B cell (primary cell): ENCODE measurements at regions not wholly inside any gene's neighbourhood (a gene's known extent, or its start where the extent isn't known, plus 50 kb on each side); places are given as distances from the start of the nearest gene placed in this dataset.

Experiments
- ATAC-seq: fragments of 200-7000 bp; cut with Tn5 transposase; one replicate; pipeline ENCODE4 v1.10.0; 2021; ENCODE audit warnings: low read depth, mild to moderate bottlenecking, moderate number of reproducible peaks, moderate library complexity
- CTCF ChIA-PET: fragments of 350-600 bp; sonication (Branson Sonifier 250); formaldehyde crosslinking; loops from one replicate; lab custom pipeline; 2021; ENCODE audit warnings: antibody characterized with exemption, inconsistent platforms; lab: Charles Lee
- POLR2A ChIA-PET: fragments of 350-600 bp; sonication (Branson Sonifier 250); formaldehyde crosslinking; loops from one replicate; lab custom pipeline; 2021; ENCODE audit warnings: antibody characterized with exemption; lab: Charles Lee
- DNase-seq: peaks from one replicate; pipeline ENCODE4 v3.0.0; 2013
- H2AFZ ChIP-seq: 2 replicates; pipeline ENCODE4 v1.6.1; 2012; ENCODE audit warnings: mild to moderate bottlenecking, low read depth, low read length; ENCODE audit not compliant: insufficient read depth, poor library complexity, severe bottlenecking
- H3K27ac ChIP-seq, 2 donors: 1 replicate in 1 of 2; 2 replicates in 1 of 2; pipeline ENCODE4 v1.5.1; 2012 to 2013; ENCODE audit warnings: low read length in 2 of 2, mild to moderate bottlenecking in 2 of 2, moderate library complexity in 1 of 2
- H3K27me3 ChIP-seq, 4 experiments: fragments of 200-600 bp in 1 of 4; sonication (generic) in 1 of 4; replicated peaks in 1 of 4; 1 replicate in 2 of 4; 2 replicates in 2 of 4; pipeline versions ENCODE4 v1.6.1 to v1.7.0; 2013 to 2016; ENCODE audit warnings: low read length in 3 of 4, mild to moderate bottlenecking in 2 of 4, mixed read lengths in 1 of 4, moderate library complexity in 1 of 4; ENCODE audit not compliant: insufficient read depth in 4 of 4, control insufficient read depth in 3 of 4; ENCODE audit errors: control extremely low read depth in 1 of 4
- H3K36me3 ChIP-seq, 2 experiments: replicated peaks in 1 of 2; 1 replicate in 1 of 2; 2 replicates in 1 of 2; pipeline versions ENCODE4 v1.6.1 to v1.7.1; 2013; ENCODE audit warnings: low read length in 1 of 2; ENCODE audit not compliant: insufficient read depth in 2 of 2, control insufficient read depth in 1 of 2; ENCODE audit errors: control extremely low read depth in 1 of 2, extremely low read depth in 1 of 2
- H3K4me1 ChIP-seq, 2 donors: fragments of 200-600 bp in 1 of 2; sonication (generic) in 1 of 2; 1 replicate in 1 of 2; 2 replicates in 1 of 2; pipeline versions ENCODE4 v1.5.1 to v1.6.1; 2013 to 2017; ENCODE audit warnings: low read length in 2 of 2; ENCODE audit not compliant: control insufficient read depth in 2 of 2, insufficient read depth in 2 of 2
- H3K4me2 ChIP-seq: replicated peaks from 2 replicates; pipeline ENCODE3; 2012; ENCODE audit warnings: mild to moderate bottlenecking, low read depth, low read length; ENCODE audit not compliant: poor library complexity, severe bottlenecking
- H3K4me3 ChIP-seq, 5 experiments: fragments of 200-600 bp in 1 of 5; sonication (generic) in 1 of 5; 1 replicate in 3 of 5; 2 replicates in 2 of 5; pipeline versions ENCODE4 v1.5.1 to v1.7.0; 2011 to 2016; ENCODE audit warnings: low read length in 4 of 5, mild to moderate bottlenecking in 4 of 5, low read depth in 2 of 5, control low read depth in 1 of 5, moderate library complexity in 1 of 5; ENCODE audit not compliant: insufficient read depth in 1 of 5; ENCODE audit errors: control extremely low read depth in 1 of 5, extremely low read depth in 1 of 5
- H3K79me2 ChIP-seq: fragments of 200-600 bp; sonication (generic); one replicate; pipeline ENCODE4 v1.6.0; 2016; ENCODE audit warnings: low read length; ENCODE audit not compliant: control insufficient read depth, insufficient read depth
- H3K9ac ChIP-seq: fragments of 200-600 bp; sonication (generic); 2 replicates; pipeline ENCODE4 v1.6.1; 2017; ENCODE audit warnings: mild to moderate bottlenecking, low read length, moderate library complexity
- H3K9me3 ChIP-seq, 3 donors: one replicate each; pipeline versions ENCODE4 v1.6.1 to v1.7.1; 2013; ENCODE audit warnings: low read length in 2 of 3; ENCODE audit not compliant: control insufficient read depth in 2 of 3, insufficient read depth in 1 of 3; ENCODE audit errors: control extremely low read depth in 1 of 3
- H4K20me1 ChIP-seq: 2 replicates; pipeline ENCODE4 v1.6.0; 2012; ENCODE audit warnings: mild to moderate bottlenecking, low read length; ENCODE audit not compliant: insufficient read depth, control insufficient read depth, poor library complexity, severe bottlenecking
- H3K27ac Mint-ChIP-seq: one replicate; pipeline ENCODE4 v1.8.0; 2021; ENCODE audit warnings: mixed read lengths
- H3K27me3 Mint-ChIP-seq: one replicate; pipeline ENCODE4 v1.8.0; 2021; ENCODE audit warnings: mixed read lengths
- H3K4me1 Mint-ChIP-seq: one replicate; pipeline ENCODE4 v1.8.0; 2021; ENCODE audit warnings: mixed read lengths
- H3K4me3 Mint-ChIP-seq: one replicate; pipeline ENCODE4 v1.8.0; 2021; ENCODE audit warnings: mixed read lengths
- H3K9me3 Mint-ChIP-seq: one replicate; pipeline ENCODE4 v1.8.0; 2022; ENCODE audit warnings: mixed read lengths; ENCODE audit not compliant: insufficient read depth
- CTCF ChIP-seq: fragments of 200-600 bp; IDR thresholded peaks from one replicate; pipeline ENCODE4 v1.8.0; 2022; ENCODE audit warnings: antibody characterized with exemption, mild to moderate bottlenecking
- EZH2 ChIP-seq: IDR thresholded peaks from 2 replicates; pipeline ENCODE4 v1.6.1; 2012; ENCODE audit warnings: borderline replicate concordance, low read depth, mild to moderate bottlenecking, moderate library complexity, low read length; ENCODE audit not compliant: insufficient read depth, poor library complexity, severe bottlenecking
- WGBS: methylation state at CpG from one replicate; pipeline ENCODE4 v1.1.5; 2013; ENCODE audit warnings: missing lambda C conversion rate; ENCODE audit not compliant: insufficient coverage; 5-methylcytosine and 5-hydroxymethylcytosine counted together
- intact Hi-C: fragments of 100-400 bp; cut with micrococcal nuclease; formaldehyde crosslinking; loops from one replicate; pipeline ENCODE4 v1.10.0; 2022

- Histone ChIP-seq H4K20me1 (no peaks in the 10 kb centered on the region), H3K27ac (no peak overlapping the region), H3K4me1 (no peaks in the 10 kb centered on the region), H3K4me3 (no peak overlapping the region), H3K36me3 (no peaks in the 10 kb centered on the region), H3K9me3 (peaks cover 0 to 3% (median 0%) of the 10 kb centered on the region in 3 donors), H3K9ac (no peak overlapping the region), H3K79me2 (no peaks in the 10 kb centered on the region), H3K4me2 (no peak overlapping the region), H2AFZ (no peak overlapping the region), H3K27me3 (no peaks in the 10 kb centered on the region)
- Mint-ChIP-seq H3K4me3 (no peak overlapping the region), H3K4me1 (no peaks in the 10 kb centered on the region), H3K27ac (no peak overlapping the region), H3K9me3 (no peaks in the 10 kb centered on the region), H3K27me3 (no peaks in the 10 kb centered on the region)
- CTCF ChIA-PET = no interaction called here
- no CpG with 5 or more reads among the region's 1 CpG for WGBS
- intact Hi-C loops = no loop called here
- TF ChIP-seq CTCF = no peak
- TF ChIP-seq EZH2 = no peak
- ATAC-seq (no peak), DNase-seq (no peak)
- POLR2A ChIA-PET = no interaction called here
Measured at GRCh38 chr6:91435630-91436029, 848.8 kb upstream of the MAP3K7 start.

- TF ChIP-seq CTCF (no peak), EZH2 (no peak)
- no peaks in the 10 kb centered on the region for H3K27me3 Mint-ChIP-seq
- intact Hi-C loops = no loop called here
- Histone ChIP-seq H3K4me2 (no peak overlapping the region), H3K4me3 (no peak overlapping the region), H3K9ac (no peak overlapping the region), H3K27me3 (no peaks in the 10 kb centered on the region), H3K4me1 (no peaks in the 10 kb centered on the region), H2AFZ (no peak overlapping the region), H3K27ac (no peak overlapping the region), H3K79me2 (no peaks in the 10 kb centered on the region), H4K20me1 (no peaks in the 10 kb centered on the region), H3K36me3 (no peaks in the 10 kb centered on the region), H3K9me3 (peaks cover 0 to 3% (median 0%) of the 10 kb centered on the region in 3 donors)
- H3K9me3 Mint-ChIP-seq = no peaks in the 10 kb centered on the region
- no peak overlapping the region for H3K4me3 Mint-ChIP-seq
- ChIA-PET CTCF (no interaction called here), POLR2A (no interaction called here)
- no peaks in the 10 kb centered on the region for H3K4me1 Mint-ChIP-seq
- WGBS = no CpG with 5 or more reads among the region's 2 CpGs
- H3K27ac Mint-ChIP-seq = no peak overlapping the region
- no peak for ATAC-seq
- no peak for DNase-seq
Measured at GRCh38 chr6:91434576-91434975, 847.7 kb upstream of the MAP3K7 start.
